Hepatocyte (in vitro differentiated cells): ENCODE measurements at regions not wholly inside any gene's neighbourhood (a gene's known extent, or its start where the extent isn't known, plus 50 kb on each side); places are given as distances from the start of the nearest gene placed in this dataset.

Source experiments
- DNase-seq: peaks from one replicate; pipeline ENCODE4 v3.0.0-alpha.2; 2016; ENCODE audit warnings: low spot score
- H2AFZ ChIP-seq: fragments of 200-600 bp; sonication (generic); 2 replicates; pipeline ENCODE4 v1.6.0; 2016; ENCODE audit warnings: antibody characterized with exemption, mild to moderate bottlenecking
- H3K27ac ChIP-seq: fragments of 200-600 bp; sonication (generic); 2 replicates; pipeline ENCODE4 v1.5.1; 2016; ENCODE audit warnings: mild to moderate bottlenecking
- H3K27me3 ChIP-seq: fragments of 200-600 bp; sonication (generic); 2 replicates; pipeline ENCODE4 v1.6.1; 2016
- H3K36me3 ChIP-seq: fragments of 200-600 bp; sonication (generic); replicated peaks from 2 replicates; pipeline ENCODE4 v1.5.1; 2016; ENCODE audit warnings: low read depth; ENCODE audit not compliant: insufficient read depth
- H3K4me1 ChIP-seq: fragments of 200-600 bp; sonication (generic); 2 replicates; pipeline ENCODE4 v1.5.1; 2016; ENCODE audit warnings: mild to moderate bottlenecking, moderate library complexity; ENCODE audit not compliant: insufficient read depth
- H3K4me2 ChIP-seq: fragments of 200-600 bp; sonication (generic); 2 replicates; pipeline ENCODE4 v1.6.0; 2016
- H3K4me3 ChIP-seq: fragments of 200-600 bp; sonication (generic); 2 replicates; pipeline ENCODE4 v1.5.1; 2016; ENCODE audit warnings: mild to moderate bottlenecking
- H3K79me2 ChIP-seq: fragments of 200-600 bp; sonication (generic); 2 replicates; pipeline ENCODE4 v1.6.0; 2017; ENCODE audit warnings: mild to moderate bottlenecking
- H3K9me2 ChIP-seq: fragments of 200-600 bp; sonication (generic); replicated peaks from 2 replicates; pipeline ENCODE4 v1.6.0; 2017; ENCODE audit warnings: mild to moderate bottlenecking; ENCODE audit not compliant: insufficient read depth
- H3K9me3 ChIP-seq: fragments of 200-600 bp; sonication (generic); 2 replicates; pipeline ENCODE4 v1.5.1; 2016; ENCODE audit warnings: low read depth, mild to moderate bottlenecking
- H4K20me1 ChIP-seq: fragments of 200-600 bp; sonication (generic); 2 replicates; pipeline ENCODE4 v1.6.0; 2016; ENCODE audit warnings: mild to moderate bottlenecking; ENCODE audit not compliant: insufficient read depth, poor library complexity, severe bottlenecking
- EZH2 ChIP-seq: fragments of 200-600 bp; sonication (generic); IDR thresholded peaks from 2 replicates; pipeline ENCODE4 v1.6.1; 2016; ENCODE audit warnings: antibody characterized with exemption, mild to moderate bottlenecking, borderline replicate concordance
- EZH2phosphoT487 ChIP-seq: fragments of 200-600 bp; sonication (generic); IDR thresholded peaks from one replicate; pipeline ENCODE4 v1.6.1; 2018; ENCODE audit warnings: antibody characterized with exemption, mild to moderate bottlenecking, low read depth, moderate library complexity; ENCODE audit not compliant: unreplicated experiment, severe bottlenecking
- WGBS: methylation state at CpG from one replicate; pipeline ENCODE4 v1.1.6; 2016; ENCODE audit warnings: low lambda C conversion rate; ENCODE audit errors: missing lambda C conversion rate; 5-methylcytosine and 5-hydroxymethylcytosine counted together
- TF ChIP-seq, protein P1 (sequence below): fragments of 200-600 bp; sonication (generic); IDR thresholded peaks from 2 replicates; pipeline ENCODE4 v1.5.1; 2016; ENCODE audit warnings: antibody characterized with exemption, mild to moderate bottlenecking; ENCODE audit not compliant: poor library complexity

- Histone ChIP-seq H3K4me2 (no peak overlapping the region), H3K4me3 (no peak overlapping the region), H3K27me3 (no peaks in the 10 kb centered on the region), H3K36me3 (no peaks in the 10 kb centered on the region), H3K9me3 (no peaks in the 10 kb centered on the region), H3K9me2 (no peaks in the 10 kb centered on the region), H3K4me1 (no peaks in the 10 kb centered on the region), H2AFZ (no peak overlapping the region), H3K79me2 (no peaks in the 10 kb centered on the region), H3K27ac (no peak overlapping the region), H4K20me1 (no peaks in the 10 kb centered on the region)
- TF ChIP-seq, protein P1, sequence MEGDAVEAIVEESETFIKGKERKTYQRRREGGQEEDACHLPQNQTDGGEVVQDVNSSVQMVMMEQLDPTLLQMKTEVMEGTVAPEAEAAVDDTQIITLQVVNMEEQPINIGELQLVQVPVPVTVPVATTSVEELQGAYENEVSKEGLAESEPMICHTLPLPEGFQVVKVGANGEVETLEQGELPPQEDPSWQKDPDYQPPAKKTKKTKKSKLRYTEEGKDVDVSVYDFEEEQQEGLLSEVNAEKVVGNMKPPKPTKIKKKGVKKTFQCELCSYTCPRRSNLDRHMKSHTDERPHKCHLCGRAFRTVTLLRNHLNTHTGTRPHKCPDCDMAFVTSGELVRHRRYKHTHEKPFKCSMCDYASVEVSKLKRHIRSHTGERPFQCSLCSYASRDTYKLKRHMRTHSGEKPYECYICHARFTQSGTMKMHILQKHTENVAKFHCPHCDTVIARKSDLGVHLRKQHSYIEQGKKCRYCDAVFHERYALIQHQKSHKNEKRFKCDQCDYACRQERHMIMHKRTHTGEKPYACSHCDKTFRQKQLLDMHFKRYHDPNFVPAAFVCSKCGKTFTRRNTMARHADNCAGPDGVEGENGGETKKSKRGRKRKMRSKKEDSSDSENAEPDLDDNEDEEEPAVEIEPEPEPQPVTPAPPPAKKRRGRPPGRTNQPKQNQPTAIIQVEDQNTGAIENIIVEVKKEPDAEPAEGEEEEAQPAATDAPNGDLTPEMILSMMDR: no peak
- TF ChIP-seq EZH2phosphoT487 (no peak), EZH2 (no peak)
- no peak for DNase-seq
Observed at GRCh38 chr12:81888106-81888740, 129.1 kb upstream of the PPFIA2 start.

DNA sequence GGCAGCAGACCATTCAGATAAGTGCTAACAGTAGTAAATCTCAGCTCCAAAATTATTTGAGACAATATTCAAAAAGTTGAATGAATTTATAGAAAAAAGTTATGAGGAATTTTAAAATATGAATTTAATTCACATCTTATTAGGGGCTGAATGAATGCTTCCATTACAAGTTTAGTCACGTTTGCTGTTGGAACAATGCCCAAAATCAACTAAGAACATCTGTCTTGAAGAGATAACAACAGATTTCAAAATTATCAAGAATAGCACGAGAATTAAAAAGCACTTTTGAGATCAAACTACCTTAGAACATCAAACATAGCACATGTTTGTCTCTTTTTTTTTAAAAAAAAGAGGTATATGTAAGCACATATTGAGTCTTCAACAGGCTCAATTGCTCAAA lies 115.4 kb upstream of the PPFIA2 start:
- H3K27me3 ChIP-seq: no peaks in the 10 kb centered on the region
- H3K9me2 ChIP-seq: no peaks in the 10 kb centered on the region
- WGBS: 44% methylated on average over 2 of the region's 2 CpGs
- H3K4me1 ChIP-seq: no peaks in the 10 kb centered on the region
- no peak overlapping the region for H3K4me2 ChIP-seq
- H2AFZ ChIP-seq: no peak overlapping the region
- no peak overlapping the region for H3K27ac ChIP-seq
- no peak overlapping the region for H3K4me3 ChIP-seq
- DNase-seq: no peak
- no peaks in the 10 kb centered on the region for H3K9me3 ChIP-seq
- no peaks in the 10 kb centered on the region for H3K36me3 ChIP-seq
- H3K79me2 ChIP-seq: no peaks in the 10 kb centered on the region
- no peaks in the 10 kb centered on the region for H4K20me1 ChIP-seq
- TF ChIP-seq, protein P1: no peak
- no peak for TF ChIP-seq EZH2phosphoT487
- no peak for TF ChIP-seq EZH2

DNA sequence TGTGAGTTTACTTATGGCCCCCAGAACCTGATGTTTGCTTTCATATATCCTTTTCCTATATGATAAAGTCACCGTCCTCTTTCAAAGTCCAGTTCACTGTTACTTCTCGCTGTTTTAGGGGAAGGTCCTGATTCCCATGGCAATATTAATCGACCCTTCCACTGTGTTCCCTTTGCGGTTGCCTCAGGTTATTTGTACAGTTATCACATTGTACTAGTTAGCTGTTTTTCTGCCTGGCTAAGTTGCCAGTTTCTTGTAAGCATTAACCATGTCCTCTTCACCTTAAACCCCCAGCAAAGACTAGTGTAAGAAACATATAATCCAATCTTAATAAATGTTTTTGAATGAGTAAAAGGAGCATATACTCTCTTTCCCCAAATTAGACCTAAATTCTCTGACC lies 115.0 kb upstream of the PPFIA2 start:
- H3K4me1 ChIP-seq: no peaks in the 10 kb centered on the region
- H3K9me2 ChIP-seq: no peaks in the 10 kb centered on the region
- H3K9me3 ChIP-seq: no peaks in the 10 kb centered on the region
- no peak for DNase-seq
- no peak overlapping the region for H3K4me2 ChIP-seq
- H3K4me3 ChIP-seq: no peak overlapping the region
- H3K27ac ChIP-seq: no peak overlapping the region
- TF ChIP-seq, protein P1: no peak
- TF ChIP-seq EZH2 (no peak), EZH2phosphoT487 (no peak)
- no peaks in the 10 kb centered on the region for H3K79me2 ChIP-seq
- no peaks in the 10 kb centered on the region for H3K27me3 ChIP-seq
- H3K36me3 ChIP-seq: no peaks in the 10 kb centered on the region
- H4K20me1 ChIP-seq: no peaks in the 10 kb centered on the region
- H2AFZ ChIP-seq: no peak overlapping the region
- WGBS: 66% methylated on average over 4 of the region's 4 CpGs

DNA sequence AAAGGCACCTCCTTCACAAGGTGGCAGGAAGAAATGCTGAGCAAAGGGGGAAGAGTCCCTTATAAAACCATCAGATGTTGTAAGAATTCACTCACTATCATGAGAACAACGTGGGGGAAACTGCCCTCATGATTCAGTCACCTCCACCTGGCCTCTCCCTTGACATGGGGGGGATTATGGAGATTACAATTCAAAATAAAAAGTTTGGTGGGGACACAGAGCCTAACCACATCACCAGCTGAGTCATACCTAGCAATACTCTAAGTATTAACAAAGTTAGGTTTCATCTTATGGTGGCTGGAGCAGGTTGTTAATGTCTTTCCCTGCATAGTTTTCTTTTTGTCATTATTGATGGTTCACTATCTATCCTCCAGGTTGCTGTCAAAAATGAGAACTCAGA lies 113.2 kb upstream of the PPFIA2 start:
- H3K9me2 ChIP-seq: no peaks in the 10 kb centered on the region
- TF ChIP-seq EZH2 (no peak), EZH2phosphoT487 (no peak)
- TF ChIP-seq, protein P1: no peak
- H3K4me2 ChIP-seq: no peak overlapping the region
- WGBS: 47% methylated on average over 1 of the region's 1 CpG
- no peak overlapping the region for H3K27ac ChIP-seq
- H3K4me1 ChIP-seq: no peaks in the 10 kb centered on the region
- no peaks in the 10 kb centered on the region for H3K79me2 ChIP-seq
- H3K27me3 ChIP-seq: no peaks in the 10 kb centered on the region
- H2AFZ ChIP-seq: no peak overlapping the region
- H4K20me1 ChIP-seq: no peaks in the 10 kb centered on the region
- H3K9me3 ChIP-seq: no peaks in the 10 kb centered on the region
- H3K36me3 ChIP-seq: no peaks in the 10 kb centered on the region
- no peak overlapping the region for H3K4me3 ChIP-seq
- DNase-seq: no peak
